Neural crest cell (in vitro differentiated cells): ENCODE measurements at regions not wholly inside any gene's neighbourhood (a gene's known extent, or its start where the extent isn't known, plus 50 kb on each side); places are given as distances from the start of the nearest gene placed in this dataset.

ENCODE experiments used
- DNase-seq: peaks from one replicate; pipeline ENCODE4 v3.0.0; 2021; ENCODE audit warnings: low read depth, mixed read lengths, low spot score
- H3K27ac Mint-ChIP-seq: one replicate; pipeline ENCODE4 v1.8.0; 2021; ENCODE audit warnings: mild to moderate bottlenecking, mixed read lengths; ENCODE audit not compliant: unreplicated experiment
- H3K27me3 Mint-ChIP-seq: 2 replicates; pipeline ENCODE4 v1.8.0; 2021; ENCODE audit warnings: low read depth, mild to moderate bottlenecking, mixed read lengths
- H3K36me3 Mint-ChIP-seq: 2 replicates; pipeline ENCODE4 v1.8.0; 2021; ENCODE audit warnings: low read depth, mild to moderate bottlenecking, mixed read lengths
- H3K4me1 Mint-ChIP-seq: 2 replicates; pipeline ENCODE4 v1.8.0; 2021; ENCODE audit warnings: mixed read lengths
- H3K4me3 Mint-ChIP-seq: one replicate; pipeline ENCODE4 v1.8.0; 2021; ENCODE audit warnings: mild to moderate bottlenecking, mixed read lengths
- H3K9me3 Mint-ChIP-seq: 2 replicates; pipeline ENCODE4 v1.8.0; 2021; ENCODE audit warnings: mixed read lengths
- TF ChIP-seq, protein P1 (sequence below): fragments of 200-600 bp; sonication (generic); conservative IDR thresholded peaks from 2 replicates; pipeline ENCODE4 v1.5.0; 2021; ENCODE audit warnings: antibody characterized with exemption, mild to moderate bottlenecking

DNA sequence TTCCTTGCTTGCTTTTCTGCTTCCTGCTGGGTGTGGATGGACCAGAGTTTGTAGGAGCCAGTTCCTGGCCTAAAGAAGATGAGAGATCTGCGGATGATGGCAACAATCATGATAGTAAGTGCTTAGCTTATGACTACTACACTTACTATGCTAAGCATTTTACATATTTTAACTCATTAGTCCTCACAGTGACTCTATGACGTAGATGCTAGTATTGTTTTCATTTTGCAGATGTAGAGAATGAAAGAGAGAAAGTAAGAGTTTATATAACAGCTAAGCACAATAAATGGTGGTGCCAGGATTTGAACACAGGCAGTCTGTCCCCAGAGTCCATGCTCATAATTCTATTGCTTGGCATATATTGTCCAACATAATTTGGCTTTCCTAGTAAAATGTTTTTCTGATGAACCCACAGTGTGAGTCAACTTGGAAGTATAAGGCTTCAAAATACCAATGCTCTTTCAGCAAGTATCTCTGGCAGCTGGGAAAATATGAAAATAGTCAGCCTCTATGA lies 363.2 kb upstream of the DDHD1 start:
- no peaks in the 10 kb centered on the region for H3K36me3 Mint-ChIP-seq
- H3K27me3 Mint-ChIP-seq, result no peaks in the 10 kb centered on the region
- H3K27ac Mint-ChIP-seq, result no peak overlapping the region
- H3K9me3 Mint-ChIP-seq, result no peaks in the 10 kb centered on the region
- no peaks in the 10 kb centered on the region for H3K4me1 Mint-ChIP-seq
- DNase-seq, result no peak
- no peak overlapping the region for H3K4me3 Mint-ChIP-seq
- TF ChIP-seq, protein P1, sequence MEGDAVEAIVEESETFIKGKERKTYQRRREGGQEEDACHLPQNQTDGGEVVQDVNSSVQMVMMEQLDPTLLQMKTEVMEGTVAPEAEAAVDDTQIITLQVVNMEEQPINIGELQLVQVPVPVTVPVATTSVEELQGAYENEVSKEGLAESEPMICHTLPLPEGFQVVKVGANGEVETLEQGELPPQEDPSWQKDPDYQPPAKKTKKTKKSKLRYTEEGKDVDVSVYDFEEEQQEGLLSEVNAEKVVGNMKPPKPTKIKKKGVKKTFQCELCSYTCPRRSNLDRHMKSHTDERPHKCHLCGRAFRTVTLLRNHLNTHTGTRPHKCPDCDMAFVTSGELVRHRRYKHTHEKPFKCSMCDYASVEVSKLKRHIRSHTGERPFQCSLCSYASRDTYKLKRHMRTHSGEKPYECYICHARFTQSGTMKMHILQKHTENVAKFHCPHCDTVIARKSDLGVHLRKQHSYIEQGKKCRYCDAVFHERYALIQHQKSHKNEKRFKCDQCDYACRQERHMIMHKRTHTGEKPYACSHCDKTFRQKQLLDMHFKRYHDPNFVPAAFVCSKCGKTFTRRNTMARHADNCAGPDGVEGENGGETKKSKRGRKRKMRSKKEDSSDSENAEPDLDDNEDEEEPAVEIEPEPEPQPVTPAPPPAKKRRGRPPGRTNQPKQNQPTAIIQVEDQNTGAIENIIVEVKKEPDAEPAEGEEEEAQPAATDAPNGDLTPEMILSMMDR, result no peak

DNA sequence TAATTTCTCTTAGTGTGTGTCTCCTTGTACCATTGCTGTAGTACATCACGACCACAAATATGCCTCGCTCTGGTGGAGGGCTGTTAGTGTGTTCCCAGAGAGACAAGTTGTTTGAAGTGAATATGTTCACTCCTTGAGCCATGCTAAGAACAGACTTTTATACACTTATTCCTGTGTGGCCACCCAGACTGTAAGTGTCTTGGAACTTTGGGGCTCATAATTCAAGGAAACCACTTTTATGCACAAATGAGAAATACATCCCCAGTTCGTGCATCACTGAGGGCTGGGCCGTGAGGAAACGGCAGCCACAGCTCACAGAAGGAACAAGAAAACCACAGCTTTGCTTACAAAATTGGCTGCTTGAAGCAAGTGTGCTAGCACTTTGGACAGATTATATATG lies 362.2 kb upstream of the DDHD1 start:
- Mint-ChIP-seq H3K27ac (no peak overlapping the region), H3K27me3 (no peaks in the 10 kb centered on the region), H3K4me1 (no peaks in the 10 kb centered on the region), H3K36me3 (no peaks in the 10 kb centered on the region), H3K9me3 (no peaks in the 10 kb centered on the region), H3K4me3 (no peak overlapping the region)
- TF ChIP-seq, protein P1, result no peak
- DNase-seq, result no peak

DNA sequence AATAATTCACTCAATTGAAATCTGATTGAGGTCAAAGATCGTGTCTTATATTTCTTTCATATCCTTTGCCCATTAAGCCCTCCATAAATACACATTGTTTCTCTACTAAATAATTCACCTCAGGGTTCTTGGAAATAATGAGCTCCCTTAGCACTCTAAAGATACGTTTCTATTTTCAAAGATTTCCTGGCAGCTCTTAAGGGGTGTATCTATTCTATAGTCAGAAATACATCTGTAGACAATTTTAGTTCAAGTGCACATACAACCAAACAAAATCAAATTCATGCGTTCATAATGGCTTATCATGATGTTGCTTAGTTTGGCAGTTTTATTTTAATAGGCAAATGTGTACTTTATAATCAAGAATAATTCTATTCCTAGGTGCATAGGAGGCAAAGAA lies 361.1 kb upstream of the DDHD1 start:
- Mint-ChIP-seq H3K27ac (no peak overlapping the region), H3K9me3 (no peaks in the 10 kb centered on the region), H3K4me1 (no peaks in the 10 kb centered on the region), H3K27me3 (no peaks in the 10 kb centered on the region), H3K36me3 (no peaks in the 10 kb centered on the region), H3K4me3 (no peak overlapping the region)
- TF ChIP-seq, protein P1, result no peak
- DNase-seq, result no peak

GRCh38 chr14:53510281-53510912 lies 357.3 kb upstream of the DDHD1 start:
- TF ChIP-seq, protein P1, result no peak
- Mint-ChIP-seq H3K27me3 (no peaks in the 10 kb centered on the region), H3K36me3 (no peaks in the 10 kb centered on the region), H3K4me1 (no peaks in the 10 kb centered on the region), H3K9me3 (peaks cover 3% of the 10 kb centered on the region), H3K27ac (no peak overlapping the region), H3K4me3 (no peak overlapping the region)
- DNase-seq, result no peak

- H3K9me3 Mint-ChIP-seq, result peaks cover 6% of the 10 kb centered on the region
- TF ChIP-seq, protein P1, result no peak
- no peaks in the 10 kb centered on the region for H3K27me3 Mint-ChIP-seq
- H3K27ac Mint-ChIP-seq, result no peak overlapping the region
- no peak overlapping the region for H3K4me3 Mint-ChIP-seq
- no peaks in the 10 kb centered on the region for H3K36me3 Mint-ChIP-seq
- no peak for DNase-seq
- H3K4me1 Mint-ChIP-seq, result no peaks in the 10 kb centered on the region
These were observed 356.4 kb upstream of the DDHD1 start for GRCh38 chr14:53509276-53510244.
